GM12878 (cell line): ENCODE measurements at regions not wholly inside any gene's neighbourhood (a gene's known extent, or its start where the extent isn't known, plus 50 kb on each side); places are given as distances from the start of the nearest gene placed in this dataset.
"Not testable (repeated sequence)": the region's sequence is repeated elsewhere in the genome, so short reads cannot be mapped to it uniquely, and the experiment has no call there.

Experiments
- ATAC-seq: fragments of 200-7000 bp; cut with Tn5 transposase; 3 replicates; pipeline ENCODE4 v1.9.1; 2020; ENCODE audit warnings: mild to moderate bottlenecking, moderate library complexity
- BruUV-seq: library from RNA; stranded (reverse); fragments of 400-500 nt; replicated peaks from 2 replicates; lab custom pipeline; 2021; lab: Mats Ljungman, UMichigan
- CTCF ChIA-PET: fragments of 300-600 bp; sonication (Branson Sonifier 250); formaldehyde crosslinking; extraction: SDS; loops from one replicate; lab custom pipeline; 2021; ENCODE audit warnings: inconsistent platforms; lab: Yijun Ruan, JAX
- POLR2A ChIA-PET: fragments of 350-600 bp; formaldehyde crosslinking; extraction: SDS; loops from one replicate; lab custom pipeline; 2021; ENCODE audit warnings: inconsistent platforms; lab: Charles Lee
- RAD21 ChIA-PET: fragments of 300-600 bp; sonication (Branson Sonifier 250); formaldehyde crosslinking; loops from one replicate; lab custom pipeline; 2023; ENCODE audit warnings: antibody characterized with exemption; ENCODE audit not compliant: unreplicated experiment; lab: Charles Lee
- SMC1A ChIA-PET: fragments of 300-600 bp; sonication (Branson Sonifier 250); formaldehyde crosslinking; loops from one replicate; lab custom pipeline; 2023; ENCODE audit not compliant: unreplicated experiment, uncharacterized antibody; lab: Charles Lee
- DNase-seq: peaks from one replicate; pipeline ENCODE4 v3.0.0-alpha.2; 2011; ENCODE audit warnings: low read depth, low spot score
- FAIRE-seq: peaks from 3 replicates; lab custom pipeline; 2011; peaks lifted over from hg19 to GRCh38; lab: Jason Lieb, UNC
- H2AFZ ChIP-seq: 2 replicates; pipeline ENCODE4 v1.6.0; 2011; ENCODE audit warnings: low read depth, low read length, control low read depth; ENCODE audit not compliant: control insufficient read depth
- H3K27ac ChIP-seq: 2 replicates; pipeline ENCODE4 v1.5.1; 2011; ENCODE audit warnings: control low read depth; ENCODE audit not compliant: control insufficient read depth, insufficient read depth
- H3K27me3 ChIP-seq, 2 experiments: replicated peaks in 1 of 2; 2 replicates each; pipeline versions ENCODE4 v1.6.0 to v1.6.1; 2011; ENCODE audit warnings: low read length in 1 of 2; ENCODE audit not compliant: control insufficient read depth in 2 of 2, insufficient read depth in 2 of 2
- H3K36me3 ChIP-seq, 2 experiments: 2 replicates each; pipeline ENCODE4 v1.5.1; 2011; ENCODE audit warnings: low read length in 1 of 2; ENCODE audit not compliant: control insufficient read depth in 2 of 2, insufficient read depth in 2 of 2
- H3K4me1 ChIP-seq: 2 replicates; pipeline ENCODE4 v1.6.1; 2011; ENCODE audit warnings: mild to moderate bottlenecking, low read length, moderate library complexity, mixed read lengths; ENCODE audit not compliant: control insufficient read depth, insufficient read depth
- H3K4me2 ChIP-seq: 2 replicates; pipeline ENCODE4 v1.6.0; 2011; ENCODE audit warnings: control low read depth; ENCODE audit not compliant: control insufficient read depth, insufficient read depth
- H3K4me3 ChIP-seq: fragments of 200-600 bp; sonication (generic); 2 replicates; pipeline ENCODE4 v1.5.1; 2016
- H3K79me2 ChIP-seq: 2 replicates; pipeline ENCODE4 v1.6.0; 2011; ENCODE audit warnings: low read length; ENCODE audit not compliant: control insufficient read depth, insufficient read depth
- H3K9ac ChIP-seq: 2 replicates; pipeline ENCODE4 v1.8.0; 2011; ENCODE audit warnings: low read length, control low read depth, mixed read lengths; ENCODE audit not compliant: control insufficient read depth, insufficient read depth
- H3K9me3 ChIP-seq: replicated peaks from 3 replicates; pipeline ENCODE4 v1.5.1; 2011; ENCODE audit warnings: mild to moderate bottlenecking, low read length; ENCODE audit not compliant: control insufficient read depth, insufficient read depth
- H4K20me1 ChIP-seq: 2 replicates; pipeline ENCODE4 v1.6.0; 2011; ENCODE audit not compliant: control insufficient read depth, insufficient read depth
- GABPA ChIP-seq: IDR thresholded peaks from 2 replicates; pipeline ENCODE4 v1.6.1; 2014; ENCODE audit warnings: antibody characterized with exemption, low read depth, mild to moderate bottlenecking, inconsistent platforms
- IKZF1 ChIP-seq: fragments of 450-650 bp; conservative IDR thresholded peaks from 2 replicates; pipeline ENCODE4 v1.6.1; 2017; ENCODE audit warnings: antibody characterized with exemption, mild to moderate bottlenecking
- IRF4 ChIP-seq: IDR thresholded peaks from 2 replicates; pipeline ENCODE4 v1.6.1; 2011; ENCODE audit warnings: low read depth, low read length
- JUNB ChIP-seq: IDR thresholded peaks from 2 replicates; pipeline ENCODE4 v1.6.1; 2016; ENCODE audit warnings: antibody characterized with exemption, mild to moderate bottlenecking
- MTA2 ChIP-seq: fragments of 450-650 bp; IDR thresholded peaks from 2 replicates; pipeline ENCODE4 v1.6.1; 2016; ENCODE audit warnings: low read depth, mild to moderate bottlenecking, moderate library complexity
- MTA3 ChIP-seq: IDR thresholded peaks from 2 replicates; pipeline ENCODE4 v1.6.1; 2012; ENCODE audit warnings: low read length, inconsistent platforms, borderline replicate concordance
- PML ChIP-seq: IDR thresholded peaks from 2 replicates; pipeline ENCODE4 v1.6.1; 2012; ENCODE audit warnings: low read length, inconsistent platforms
- TBL1XR1 ChIP-seq: IDR thresholded peaks from 2 replicates; pipeline ENCODE4 v1.6.1; 2012; ENCODE audit warnings: low read depth, low read length, improper control_type of control experiment
- TCF12 ChIP-seq: IDR thresholded peaks from 2 replicates; pipeline ENCODE4 v1.6.1; 2011; ENCODE audit warnings: low read depth, mild to moderate bottlenecking, low read length
- WGBS: methylation state at CpG from one replicate; pipeline ENCODE4 v1.1.6; 2016; ENCODE audit warnings: low lambda C conversion rate; ENCODE audit not compliant: insufficient replicate concordance, insufficient coverage; ENCODE audit errors: missing lambda C conversion rate; 5-methylcytosine and 5-hydroxymethylcytosine counted together
- in situ Hi-C: fragments of 300-500 bp; cut with MboI; formaldehyde crosslinking; loops from 9 replicates; pipeline ENCODE4 v1.14.3; 2018; ENCODE audit warnings: mixed read lengths
- intact Hi-C: fragments of 100-400 bp; cut with micrococcal nuclease; formaldehyde crosslinking; loops from one replicate; pipeline ENCODE4 v1.14.2; 2022; ENCODE audit not compliant: unreplicated experiment
- TF ChIP-seq, protein P1 (sequence below): fragments of 450-650 bp; IDR thresholded peaks from 2 replicates; pipeline ENCODE4 v1.6.1; 2017; ENCODE audit warnings: mild to moderate bottlenecking, moderate library complexity
- TF ChIP-seq, protein P2 (sequence below): fragments of 450-650 bp; formaldehyde crosslinking; IDR thresholded peaks from 2 replicates; pipeline ENCODE4 v1.4.0; 2020; ENCODE audit warnings: mild to moderate bottlenecking, moderate library complexity

DNA sequence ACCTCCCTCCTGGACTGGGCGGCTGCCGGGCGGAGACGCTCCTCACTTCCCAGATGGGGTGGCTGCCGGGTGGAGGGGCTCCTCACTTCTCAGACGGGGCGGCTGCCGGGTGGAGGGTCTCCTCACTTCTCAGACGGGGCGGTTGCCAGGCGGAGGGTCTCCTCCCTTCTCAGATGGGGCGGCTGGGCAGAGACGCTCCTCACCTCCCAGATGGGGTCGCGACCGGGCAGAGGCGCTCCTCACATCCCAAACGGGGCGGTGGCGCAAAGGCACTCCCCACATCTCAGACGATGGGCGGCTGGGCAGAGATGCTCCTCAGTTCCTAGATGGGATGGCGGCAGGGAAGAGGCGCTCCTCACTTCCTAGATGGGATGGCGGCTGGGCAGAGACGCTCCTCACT, 305.5 kb downstream of the SLITRK5 start:
- H3K79me2 ChIP-seq, H3K9me3 ChIP-seq, H3K27ac ChIP-seq, in situ Hi-C loops, RAD21 ChIA-PET, H3K27me3 ChIP-seq, H3K36me3 ChIP-seq, BruUV-seq, ATAC-seq, H3K4me2 ChIP-seq, POLR2A ChIA-PET, DNase-seq, H2AFZ ChIP-seq, H3K4me1 ChIP-seq, FAIRE-seq, H3K9ac ChIP-seq, intact Hi-C loops, SMC1A ChIA-PET, H4K20me1 ChIP-seq, H3K4me3 ChIP-seq, CTCF ChIA-PET: not testable (repeated sequence)
- 87% methylated on average over 8 of the region's 26 CpGs for WGBS

DNA sequence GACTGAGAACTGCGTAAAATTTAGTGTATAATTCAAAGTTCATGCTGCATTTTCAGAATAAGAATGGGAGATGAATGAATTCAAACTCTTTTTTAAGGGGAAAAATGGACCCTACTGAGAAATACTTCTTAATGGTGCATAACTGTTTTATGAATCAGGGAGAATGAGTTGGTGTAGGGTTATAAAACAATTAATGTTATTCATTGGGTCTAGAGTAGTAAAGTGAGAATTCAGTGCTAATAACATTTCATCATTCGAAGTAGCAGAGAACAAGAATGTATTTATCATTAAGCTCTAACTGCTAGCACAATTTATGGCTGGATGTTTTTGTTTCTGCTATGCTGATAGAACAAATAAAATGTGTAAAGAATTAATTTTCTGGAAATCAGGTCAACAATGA, 310.2 kb downstream of the SLITRK5 start:
- Histone ChIP-seq H3K79me2 (no peaks in the 10 kb centered on the region), H3K4me1 (no peaks in the 10 kb centered on the region), H3K27me3 (no peaks in the 10 kb centered on the region), H4K20me1 (no peaks in the 10 kb centered on the region), H2AFZ (no peak overlapping the region), H3K9ac (no peak overlapping the region), H3K9me3 (no peaks in the 10 kb centered on the region), H3K36me3 (no peaks in the 10 kb centered on the region), H3K27ac (no peak overlapping the region), H3K4me3 (no peak overlapping the region), H3K4me2 (no peak overlapping the region)
- intact Hi-C loops = no loop called here
- FAIRE-seq = no peak
- WGBS = 0% methylated on average over 2 of the region's 2 CpGs
- ATAC-seq = no peak
- BruUV-seq = no TSS peak
- ChIA-PET SMC1A (no interaction called here), POLR2A (no interaction called here), CTCF (no interaction called here), RAD21 (no interaction called here)
- in situ Hi-C loops = no loop called here
- no peak for DNase-seq
- TF ChIP-seq MTA2 (no peak), PML (no peak), IRF4 (no peak), TCF12 (no peak), JUNB (no peak), IKZF1 (no peak), TBL1XR1 (no peak), GABPA (no peak), MTA3 (no peak)
- TF ChIP-seq, protein P1, sequence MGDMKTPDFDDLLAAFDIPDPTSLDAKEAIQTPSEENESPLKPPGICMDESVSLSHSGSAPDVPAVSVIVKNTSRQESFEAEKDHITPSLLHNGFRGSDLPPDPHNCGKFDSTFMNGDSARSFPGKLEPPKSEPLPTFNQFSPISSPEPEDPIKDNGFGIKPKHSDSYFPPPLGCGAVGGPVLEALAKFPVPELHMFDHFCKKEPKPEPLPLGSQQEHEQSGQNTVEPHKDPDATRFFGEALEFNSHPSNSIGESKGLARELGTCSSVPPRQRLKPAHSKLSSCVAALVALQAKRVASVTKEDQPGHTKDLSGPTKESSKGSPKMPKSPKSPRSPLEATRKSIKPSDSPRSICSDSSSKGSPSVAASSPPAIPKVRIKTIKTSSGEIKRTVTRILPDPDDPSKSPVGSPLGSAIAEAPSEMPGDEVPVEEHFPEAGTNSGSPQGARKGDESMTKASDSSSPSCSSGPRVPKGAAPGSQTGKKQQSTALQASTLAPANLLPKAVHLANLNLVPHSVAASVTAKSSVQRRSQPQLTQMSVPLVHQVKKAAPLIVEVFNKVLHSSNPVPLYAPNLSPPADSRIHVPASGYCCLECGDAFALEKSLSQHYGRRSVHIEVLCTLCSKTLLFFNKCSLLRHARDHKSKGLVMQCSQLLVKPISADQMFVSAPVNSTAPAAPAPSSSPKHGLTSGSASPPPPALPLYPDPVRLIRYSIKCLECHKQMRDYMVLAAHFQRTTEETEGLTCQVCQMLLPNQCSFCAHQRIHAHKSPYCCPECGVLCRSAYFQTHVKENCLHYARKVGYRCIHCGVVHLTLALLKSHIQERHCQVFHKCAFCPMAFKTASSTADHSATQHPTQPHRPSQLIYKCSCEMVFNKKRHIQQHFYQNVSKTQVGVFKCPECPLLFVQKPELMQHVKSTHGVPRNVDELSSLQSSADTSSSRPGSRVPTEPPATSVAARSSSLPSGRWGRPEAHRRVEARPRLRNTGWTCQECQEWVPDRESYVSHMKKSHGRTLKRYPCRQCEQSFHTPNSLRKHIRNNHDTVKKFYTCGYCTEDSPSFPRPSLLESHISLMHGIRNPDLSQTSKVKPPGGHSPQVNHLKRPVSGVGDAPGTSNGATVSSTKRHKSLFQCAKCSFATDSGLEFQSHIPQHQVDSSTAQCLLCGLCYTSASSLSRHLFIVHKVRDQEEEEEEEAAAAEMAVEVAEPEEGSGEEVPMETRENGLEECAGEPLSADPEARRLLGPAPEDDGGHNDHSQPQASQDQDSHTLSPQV = no peak
- TF ChIP-seq, protein P2, sequence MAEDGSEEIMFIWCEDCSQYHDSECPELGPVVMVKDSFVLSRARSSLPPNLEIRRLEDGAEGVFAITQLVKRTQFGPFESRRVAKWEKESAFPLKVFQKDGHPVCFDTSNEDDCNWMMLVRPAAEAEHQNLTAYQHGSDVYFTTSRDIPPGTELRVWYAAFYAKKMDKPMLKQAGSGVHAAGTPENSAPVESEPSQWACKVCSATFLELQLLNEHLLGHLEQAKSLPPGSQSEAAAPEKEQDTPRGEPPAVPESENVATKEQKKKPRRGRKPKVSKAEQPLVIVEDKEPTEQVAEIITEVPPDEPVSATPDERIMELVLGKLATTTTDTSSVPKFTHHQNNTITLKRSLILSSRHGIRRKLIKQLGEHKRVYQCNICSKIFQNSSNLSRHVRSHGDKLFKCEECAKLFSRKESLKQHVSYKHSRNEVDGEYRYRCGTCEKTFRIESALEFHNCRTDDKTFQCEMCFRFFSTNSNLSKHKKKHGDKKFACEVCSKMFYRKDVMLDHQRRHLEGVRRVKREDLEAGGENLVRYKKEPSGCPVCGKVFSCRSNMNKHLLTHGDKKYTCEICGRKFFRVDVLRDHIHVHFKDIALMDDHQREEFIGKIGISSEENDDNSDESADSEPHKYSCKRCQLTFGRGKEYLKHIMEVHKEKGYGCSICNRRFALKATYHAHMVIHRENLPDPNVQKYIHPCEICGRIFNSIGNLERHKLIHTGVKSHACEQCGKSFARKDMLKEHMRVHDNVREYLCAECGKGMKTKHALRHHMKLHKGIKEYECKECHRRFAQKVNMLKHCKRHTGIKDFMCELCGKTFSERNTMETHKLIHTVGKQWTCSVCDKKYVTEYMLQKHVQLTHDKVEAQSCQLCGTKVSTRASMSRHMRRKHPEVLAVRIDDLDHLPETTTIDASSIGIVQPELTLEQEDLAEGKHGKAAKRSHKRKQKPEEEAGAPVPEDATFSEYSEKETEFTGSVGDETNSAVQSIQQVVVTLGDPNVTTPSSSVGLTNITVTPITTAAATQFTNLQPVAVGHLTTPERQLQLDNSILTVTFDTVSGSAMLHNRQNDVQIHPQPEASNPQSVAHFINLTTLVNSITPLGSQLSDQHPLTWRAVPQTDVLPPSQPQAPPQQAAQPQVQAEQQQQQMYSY = no peak
